T-helper 1 cell treated with Interleukin-12 subunit alpha and Interleukin-12 subunit beta and Interleukin-4 antibody, amounts not matched to agents 30 ng/mL and 1 ng/mL, for 36 hours (primary cell): ENCODE measurements at regions not wholly inside any gene's neighbourhood (a gene's known extent, or its start where the extent isn't known, plus 50 kb on each side); places are given as distances from the start of the nearest gene placed in this dataset.

Source experiments
- intact Hi-C: fragments of 100-400 bp; cut with micrococcal nuclease; formaldehyde crosslinking; loops from one replicate; pipeline ENCODE4 v1.15.1; 2024

- intact Hi-C loops = no loop called here
These were observed 63.5 kb upstream of the FOXN2 start for GRCh38 chr2:48250943-48251342.

GRCh38 chr2:48251437-48252148 lies 62.9 kb upstream of the FOXN2 start:
- intact Hi-C loops = no loop called here

GRCh38 chr2:48253301-48253700 lies 61.2 kb upstream of the FOXN2 start:
- intact Hi-C loops = no loop called here

- intact Hi-C loops = no loop called here
These were observed 59.6 kb upstream of the FOXN2 start for GRCh38 chr2:48254839-48255238.

GRCh38 chr2:48257456-48257855 lies 57.0 kb upstream of the FOXN2 start:
- intact Hi-C loops = no loop called here

- intact Hi-C loops = no loop called here
These were observed 55.9 kb upstream of the FOXN2 start for GRCh38 chr2:48258481-48259149.

GRCh38 chr2:48259811-48260210 lies 54.7 kb upstream of the FOXN2 start:
- intact Hi-C loops = no loop called here

GRCh38 chr2:48264627-48265026 lies 49.9 kb upstream of the FOXN2 start:
- intact Hi-C loops = no loop called here
